NT2/D1 (cell line): ENCODE measurements at regions not wholly inside any gene's neighbourhood (a gene's known extent, or its start where the extent isn't known, plus 50 kb on each side); places are given as distances from the start of the nearest gene placed in this dataset.

ENCODE experiments used
- SUZ12 ChIP-seq: IDR thresholded peaks from 2 replicates; pipeline ENCODE4 v1.6.1; 2011; ENCODE audit not compliant: insufficient read length, insufficient read depth; ENCODE audit errors: extremely low read depth
- ZNF274 ChIP-seq: IDR thresholded peaks from 2 replicates; pipeline ENCODE4 v1.6.1; 2011; ENCODE audit warnings: mild to moderate bottlenecking, low read depth, low read length

DNA sequence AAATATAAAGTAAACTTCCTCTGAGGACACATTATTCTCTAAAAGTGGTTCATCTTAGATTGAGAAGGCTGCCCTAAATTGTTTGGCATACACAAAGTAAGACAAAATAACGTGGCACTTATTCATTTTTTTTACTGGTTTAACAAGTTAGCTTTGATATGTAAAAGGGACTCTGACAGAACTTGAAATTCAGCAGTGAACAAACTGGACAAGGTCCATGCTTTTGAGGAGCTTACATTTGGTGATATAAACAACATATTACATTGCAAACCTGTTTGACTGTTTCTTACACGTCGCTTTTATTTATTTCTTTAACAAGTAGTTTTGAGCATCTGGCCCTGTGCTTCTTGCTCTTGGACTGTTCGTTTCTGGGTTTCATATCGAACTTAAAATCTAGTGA is 253.1 kb upstream of the POM121L12 start:
- TF ChIP-seq SUZ12 (no peak), ZNF274 (no peak)
